Liver (tissue), 3 donors: ENCODE measurements at regions not wholly inside any gene's neighbourhood (a gene's known extent, or its start where the extent isn't known, plus 50 kb on each side); places are given as distances from the start of the nearest gene placed in this dataset.

Experiments used
- GABPA ChIP-seq, 2 donors: IDR thresholded peaks in 1 of 2; conservative IDR thresholded peaks in 1 of 2; 2 replicates each; pipeline ENCODE4 v1.6.1; 2016; ENCODE audit warnings: antibody characterized with exemption in 2 of 2, mild to moderate bottlenecking in 1 of 2, moderate library complexity in 1 of 2
- HNF4A ChIP-seq, 2 donors: conservative IDR thresholded peaks; 2 replicates each; pipeline ENCODE4 v1.6.1; 2016; ENCODE audit warnings: antibody characterized with exemption in 2 of 2, mild to moderate bottlenecking in 2 of 2
- HNF4G ChIP-seq: IDR thresholded peaks from 2 replicates; pipeline ENCODE4 v1.6.1; 2016; ENCODE audit warnings: antibody characterized with exemption
- JUND ChIP-seq, 2 donors: IDR thresholded peaks; 2 replicates each; pipeline ENCODE4 v1.6.1; 2016; ENCODE audit warnings: antibody characterized with exemption in 2 of 2
- RAD21 ChIP-seq, 2 donors: IDR thresholded peaks; 2 replicates each; pipeline ENCODE4 v1.6.1; 2016; ENCODE audit warnings: antibody characterized with exemption in 2 of 2, mild to moderate bottlenecking in 2 of 2
- SP1 ChIP-seq: IDR thresholded peaks from 2 replicates; pipeline ENCODE4 v1.6.1; 2018; ENCODE audit warnings: antibody characterized with exemption, mild to moderate bottlenecking
- TAF1 ChIP-seq: conservative IDR thresholded peaks from 2 replicates; pipeline ENCODE4 v1.6.1; 2016; ENCODE audit warnings: antibody characterized with exemption, mild to moderate bottlenecking
- YY1 ChIP-seq: IDR thresholded peaks from 2 replicates; pipeline ENCODE4 v1.6.1; 2016; ENCODE audit warnings: antibody characterized with exemption, mild to moderate bottlenecking
- TF ChIP-seq, protein P1 (sequence below): fragments of 150-350 bp; IDR thresholded peaks from 2 replicates; pipeline ENCODE4 v1.5.1; 2017; ENCODE audit warnings: improper control_type of control experiment, low read depth, low read length; ENCODE audit not compliant: missing input control
- TF ChIP-seq, protein P2 (sequence below): IDR thresholded peaks from 2 replicates; pipeline ENCODE4 v1.6.1; 2016; ENCODE audit warnings: antibody characterized with exemption
- TF ChIP-seq, protein P3 (sequence below): IDR thresholded peaks from 2 replicates; pipeline ENCODE4 v1.6.1; 2016; ENCODE audit warnings: antibody characterized with exemption
- TF ChIP-seq, protein P4 (sequence below): IDR thresholded peaks from 2 replicates; pipeline ENCODE4 v1.6.1; 2016; ENCODE audit warnings: antibody characterized with exemption, mild to moderate bottlenecking
- donor health status: healthy.
- donor health status: healthy.

DNA sequence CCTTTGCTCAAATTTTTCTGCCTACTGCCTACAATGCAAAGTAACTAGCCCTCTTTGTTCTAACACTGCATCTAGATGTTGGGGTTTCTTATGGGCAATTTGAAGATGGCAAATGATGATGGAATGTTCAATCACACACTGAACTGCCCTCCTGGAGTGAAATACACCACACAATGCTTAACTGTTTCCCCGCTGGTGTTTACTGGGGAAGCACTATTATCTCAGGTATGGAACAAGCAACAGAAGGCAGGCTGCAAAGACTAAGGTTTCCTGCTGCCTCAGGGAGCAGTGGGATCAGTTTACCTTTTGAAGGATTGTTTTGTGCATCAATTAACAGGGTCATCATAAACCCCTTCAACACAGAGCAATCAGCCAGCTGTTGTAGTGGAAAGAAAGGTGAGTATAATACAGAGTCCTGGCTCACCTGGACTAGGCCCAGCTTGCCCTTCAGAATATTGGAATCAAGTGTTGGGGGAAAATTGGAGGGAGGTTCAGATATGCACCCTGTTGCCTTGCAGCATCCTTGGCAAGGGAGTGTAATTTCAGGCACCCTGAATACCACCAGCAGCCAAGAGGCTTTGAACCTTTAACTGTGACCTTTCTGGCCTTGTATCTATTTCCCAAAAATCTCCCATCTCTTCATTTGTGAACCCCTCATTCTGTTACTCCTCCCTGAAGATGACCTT lies 105.4 kb upstream of the CDH11 start:
- TF ChIP-seq, protein P1, sequence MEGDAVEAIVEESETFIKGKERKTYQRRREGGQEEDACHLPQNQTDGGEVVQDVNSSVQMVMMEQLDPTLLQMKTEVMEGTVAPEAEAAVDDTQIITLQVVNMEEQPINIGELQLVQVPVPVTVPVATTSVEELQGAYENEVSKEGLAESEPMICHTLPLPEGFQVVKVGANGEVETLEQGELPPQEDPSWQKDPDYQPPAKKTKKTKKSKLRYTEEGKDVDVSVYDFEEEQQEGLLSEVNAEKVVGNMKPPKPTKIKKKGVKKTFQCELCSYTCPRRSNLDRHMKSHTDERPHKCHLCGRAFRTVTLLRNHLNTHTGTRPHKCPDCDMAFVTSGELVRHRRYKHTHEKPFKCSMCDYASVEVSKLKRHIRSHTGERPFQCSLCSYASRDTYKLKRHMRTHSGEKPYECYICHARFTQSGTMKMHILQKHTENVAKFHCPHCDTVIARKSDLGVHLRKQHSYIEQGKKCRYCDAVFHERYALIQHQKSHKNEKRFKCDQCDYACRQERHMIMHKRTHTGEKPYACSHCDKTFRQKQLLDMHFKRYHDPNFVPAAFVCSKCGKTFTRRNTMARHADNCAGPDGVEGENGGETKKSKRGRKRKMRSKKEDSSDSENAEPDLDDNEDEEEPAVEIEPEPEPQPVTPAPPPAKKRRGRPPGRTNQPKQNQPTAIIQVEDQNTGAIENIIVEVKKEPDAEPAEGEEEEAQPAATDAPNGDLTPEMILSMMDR: no peak
- TF ChIP-seq TAF1 (no peak), JUND (IDR thresholded peaks at IDR 0.05) (no peak), GABPA (IDR thresholded peaks at IDR 0.05 in 1 of 2, conservative IDR thresholded peaks at IDR 0.05 in 1 of 2) (no peak), YY1 (no peak), RAD21 (IDR thresholded peaks at IDR 0.05) (no peak), HNF4A (conservative IDR thresholded peaks at IDR 0.05) (no peak), HNF4G (no peak), SP1 (no peak)
- TF ChIP-seq, protein P2, sequence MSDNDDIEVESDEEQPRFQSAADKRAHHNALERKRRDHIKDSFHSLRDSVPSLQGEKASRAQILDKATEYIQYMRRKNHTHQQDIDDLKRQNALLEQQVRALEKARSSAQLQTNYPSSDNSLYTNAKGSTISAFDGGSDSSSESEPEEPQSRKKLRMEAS: no peak
- TF ChIP-seq, protein P3, sequence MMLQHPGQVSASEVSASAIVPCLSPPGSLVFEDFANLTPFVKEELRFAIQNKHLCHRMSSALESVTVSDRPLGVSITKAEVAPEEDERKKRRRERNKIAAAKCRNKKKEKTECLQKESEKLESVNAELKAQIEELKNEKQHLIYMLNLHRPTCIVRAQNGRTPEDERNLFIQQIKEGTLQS: no peak
- TF ChIP-seq, protein P4, sequence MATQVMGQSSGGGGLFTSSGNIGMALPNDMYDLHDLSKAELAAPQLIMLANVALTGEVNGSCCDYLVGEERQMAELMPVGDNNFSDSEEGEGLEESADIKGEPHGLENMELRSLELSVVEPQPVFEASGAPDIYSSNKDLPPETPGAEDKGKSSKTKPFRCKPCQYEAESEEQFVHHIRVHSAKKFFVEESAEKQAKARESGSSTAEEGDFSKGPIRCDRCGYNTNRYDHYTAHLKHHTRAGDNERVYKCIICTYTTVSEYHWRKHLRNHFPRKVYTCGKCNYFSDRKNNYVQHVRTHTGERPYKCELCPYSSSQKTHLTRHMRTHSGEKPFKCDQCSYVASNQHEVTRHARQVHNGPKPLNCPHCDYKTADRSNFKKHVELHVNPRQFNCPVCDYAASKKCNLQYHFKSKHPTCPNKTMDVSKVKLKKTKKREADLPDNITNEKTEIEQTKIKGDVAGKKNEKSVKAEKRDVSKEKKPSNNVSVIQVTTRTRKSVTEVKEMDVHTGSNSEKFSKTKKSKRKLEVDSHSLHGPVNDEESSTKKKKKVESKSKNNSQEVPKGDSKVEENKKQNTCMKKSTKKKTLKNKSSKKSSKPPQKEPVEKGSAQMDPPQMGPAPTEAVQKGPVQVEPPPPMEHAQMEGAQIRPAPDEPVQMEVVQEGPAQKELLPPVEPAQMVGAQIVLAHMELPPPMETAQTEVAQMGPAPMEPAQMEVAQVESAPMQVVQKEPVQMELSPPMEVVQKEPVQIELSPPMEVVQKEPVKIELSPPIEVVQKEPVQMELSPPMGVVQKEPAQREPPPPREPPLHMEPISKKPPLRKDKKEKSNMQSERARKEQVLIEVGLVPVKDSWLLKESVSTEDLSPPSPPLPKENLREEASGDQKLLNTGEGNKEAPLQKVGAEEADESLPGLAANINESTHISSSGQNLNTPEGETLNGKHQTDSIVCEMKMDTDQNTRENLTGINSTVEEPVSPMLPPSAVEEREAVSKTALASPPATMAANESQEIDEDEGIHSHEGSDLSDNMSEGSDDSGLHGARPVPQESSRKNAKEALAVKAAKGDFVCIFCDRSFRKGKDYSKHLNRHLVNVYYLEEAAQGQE: no peak
